MM.1S (cell line): ENCODE measurements at regions not wholly inside any gene's neighbourhood (a gene's known extent, or its start where the extent isn't known, plus 50 kb on each side); places are given as distances from the start of the nearest gene placed in this dataset.

Source experiments
- DNase-seq: peaks from one replicate; pipeline ENCODE4 v3.0.0-alpha.2; 2015
- H2AFZ ChIP-seq: fragments of 300-600 bp; sonication (generic); 2 replicates; pipeline ENCODE4 v1.6.0; 2016; ENCODE audit warnings: antibody characterized with exemption, low read length
- H3F3A ChIP-seq: fragments of 300-600 bp; sonication (generic); 2 replicates; pipeline ENCODE4 v1.6.1; 2016; ENCODE audit warnings: mild to moderate bottlenecking, antibody characterized with exemption, low read length, moderate library complexity, mixed read lengths; ENCODE audit not compliant: insufficient read depth
- H3K27ac ChIP-seq: fragments of 300-600 bp; sonication (generic); 2 replicates; pipeline ENCODE4 v1.5.1; 2016; ENCODE audit warnings: mild to moderate bottlenecking, low read length
- H3K27me3 ChIP-seq: fragments of 300-600 bp; sonication (generic); replicated peaks from 2 replicates; pipeline ENCODE4 v1.6.0; 2016; ENCODE audit warnings: low read length; ENCODE audit not compliant: insufficient read depth
- H3K36me3 ChIP-seq: fragments of 300-600 bp; sonication (generic); replicated peaks from 2 replicates; pipeline ENCODE4 v1.6.1; 2016; ENCODE audit warnings: mild to moderate bottlenecking, low read length, mixed read lengths; ENCODE audit not compliant: insufficient read depth
- H3K4me1 ChIP-seq: fragments of 300-600 bp; sonication (generic); 2 replicates; pipeline ENCODE4 v1.6.1; 2016; ENCODE audit warnings: low read length, mixed read lengths
- H3K4me2 ChIP-seq: fragments of 300-600 bp; sonication (generic); 2 replicates; pipeline ENCODE4 v1.6.0; 2016; ENCODE audit warnings: low read depth, low read length
- H3K4me3 ChIP-seq: fragments of 300-600 bp; sonication (generic); 2 replicates; pipeline ENCODE4 v1.5.1; 2016; ENCODE audit warnings: low read length, mixed read lengths
- H3K79me2 ChIP-seq: fragments of 300-600 bp; sonication (generic); 2 replicates; pipeline ENCODE4 v1.6.1; 2016; ENCODE audit warnings: mixed run types, low read length, mixed read lengths
- H3K9ac ChIP-seq: fragments of 300-600 bp; sonication (generic); 2 replicates; pipeline ENCODE4 v1.6.1; 2016; ENCODE audit warnings: low read length, mixed read lengths
- H3K9me2 ChIP-seq: fragments of 300-600 bp; sonication (generic); replicated peaks from 2 replicates; pipeline ENCODE4 v1.6.1; 2016; ENCODE audit warnings: mild to moderate bottlenecking, low read length, mixed read lengths; ENCODE audit not compliant: insufficient read depth
- H3K9me3 ChIP-seq: fragments of 300-600 bp; sonication (generic); replicated peaks from 2 replicates; pipeline ENCODE4 v1.6.1; 2016; ENCODE audit warnings: mild to moderate bottlenecking, low read length, mixed read lengths; ENCODE audit not compliant: insufficient read depth
- H4K20me1 ChIP-seq: fragments of 300-600 bp; sonication (generic); 2 replicates; pipeline ENCODE4 v1.6.1; 2016; ENCODE audit warnings: mild to moderate bottlenecking, low read length, moderate library complexity, mixed read lengths; ENCODE audit not compliant: insufficient read depth
- EZH2 ChIP-seq: fragments of 300-600 bp; sonication (generic); optimal IDR thresholded peaks from 2 replicates; pipeline ENCODE3; 2017; ENCODE audit warnings: low read depth, mild to moderate bottlenecking, antibody characterized with exemption, low read length, mixed read lengths
- EZH2phosphoT487 ChIP-seq: fragments of 300-600 bp; sonication (generic); IDR thresholded peaks from 2 replicates; pipeline ENCODE4 v1.6.1; 2018; ENCODE audit warnings: antibody characterized with exemption, low read length
- TF ChIP-seq, protein P1 (sequence below): fragments of 300-600 bp; sonication (generic); IDR thresholded peaks from 2 replicates; pipeline ENCODE4 v1.5.1; 2016; ENCODE audit warnings: antibody characterized with exemption, low read length, mixed read lengths

DNA sequence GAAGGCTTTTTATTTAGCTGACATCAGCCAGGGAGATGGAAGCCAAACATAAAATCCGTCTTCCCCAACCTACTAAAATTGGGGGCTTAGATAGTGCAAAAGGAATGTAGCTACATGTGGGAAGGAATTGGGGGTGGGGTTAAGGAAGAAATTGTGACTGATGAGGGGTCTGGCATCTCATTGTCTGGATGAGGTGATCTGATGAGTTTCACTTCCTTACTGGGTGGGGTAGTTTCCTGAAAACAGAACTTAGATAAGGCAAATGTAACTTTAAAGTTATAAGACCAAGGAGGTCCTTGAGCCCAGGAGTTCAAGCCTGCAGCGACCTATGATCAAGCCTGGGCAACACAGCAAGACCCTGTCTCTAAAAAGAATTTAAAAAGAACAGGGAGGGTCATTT is 105.5 kb upstream of the NEIL3 start:
- H3K9me3 ChIP-seq: no peaks in the 10 kb centered on the region

DNA sequence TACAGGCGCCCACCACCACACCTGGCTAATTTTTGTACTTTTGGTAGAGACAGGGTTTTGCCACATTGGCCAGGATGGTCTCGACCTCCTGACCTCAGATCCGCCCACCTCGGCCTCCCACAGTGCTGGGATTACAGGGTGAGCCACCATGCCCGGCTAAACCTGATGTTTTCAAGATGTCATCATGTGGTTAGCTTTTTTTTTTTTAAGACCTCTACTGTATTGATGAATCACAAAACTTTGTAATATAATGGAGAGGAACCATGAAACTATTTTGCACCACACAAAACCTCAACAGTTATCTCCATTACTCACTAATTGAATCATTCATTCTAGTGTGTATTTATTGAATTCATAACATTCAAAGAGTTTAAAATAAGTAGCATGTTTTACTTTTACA is 94.7 kb upstream of the NEIL3 start:
- H3F3A ChIP-seq: no peaks in the 10 kb centered on the region
- no peak overlapping the region for H3K4me3 ChIP-seq
- no peaks in the 10 kb centered on the region for H3K36me3 ChIP-seq
- H3K79me2 ChIP-seq: no peaks in the 10 kb centered on the region
- no peaks in the 10 kb centered on the region for H3K27me3 ChIP-seq
- H3K9ac ChIP-seq: no peak overlapping the region
- no peak overlapping the region for H3K27ac ChIP-seq
- no peaks in the 10 kb centered on the region for H3K4me1 ChIP-seq
- H4K20me1 ChIP-seq: no peaks in the 10 kb centered on the region
- no peaks in the 10 kb centered on the region for H3K9me3 ChIP-seq
- DNase-seq: no peak
- H2AFZ ChIP-seq: no peak overlapping the region
- H3K4me2 ChIP-seq: no peak overlapping the region
- no peaks in the 10 kb centered on the region for H3K9me2 ChIP-seq
- TF ChIP-seq EZH2 (no peak), EZH2phosphoT487 (no peak)
- TF ChIP-seq, protein P1, sequence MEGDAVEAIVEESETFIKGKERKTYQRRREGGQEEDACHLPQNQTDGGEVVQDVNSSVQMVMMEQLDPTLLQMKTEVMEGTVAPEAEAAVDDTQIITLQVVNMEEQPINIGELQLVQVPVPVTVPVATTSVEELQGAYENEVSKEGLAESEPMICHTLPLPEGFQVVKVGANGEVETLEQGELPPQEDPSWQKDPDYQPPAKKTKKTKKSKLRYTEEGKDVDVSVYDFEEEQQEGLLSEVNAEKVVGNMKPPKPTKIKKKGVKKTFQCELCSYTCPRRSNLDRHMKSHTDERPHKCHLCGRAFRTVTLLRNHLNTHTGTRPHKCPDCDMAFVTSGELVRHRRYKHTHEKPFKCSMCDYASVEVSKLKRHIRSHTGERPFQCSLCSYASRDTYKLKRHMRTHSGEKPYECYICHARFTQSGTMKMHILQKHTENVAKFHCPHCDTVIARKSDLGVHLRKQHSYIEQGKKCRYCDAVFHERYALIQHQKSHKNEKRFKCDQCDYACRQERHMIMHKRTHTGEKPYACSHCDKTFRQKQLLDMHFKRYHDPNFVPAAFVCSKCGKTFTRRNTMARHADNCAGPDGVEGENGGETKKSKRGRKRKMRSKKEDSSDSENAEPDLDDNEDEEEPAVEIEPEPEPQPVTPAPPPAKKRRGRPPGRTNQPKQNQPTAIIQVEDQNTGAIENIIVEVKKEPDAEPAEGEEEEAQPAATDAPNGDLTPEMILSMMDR: no peak

More for the DNA sequence above, 105.5 kb upstream of the NEIL3 start:
- TF ChIP-seq, protein P1: no peak
- TF ChIP-seq EZH2phosphoT487 (no peak), EZH2 (no peak)
- Histone ChIP-seq H3K27ac (no peak overlapping the region), H3F3A (no peaks in the 10 kb centered on the region), H3K27me3 (no peaks in the 10 kb centered on the region), H3K4me3 (no peak overlapping the region), H3K9ac (no peak overlapping the region), H3K4me2 (no peak overlapping the region), H3K4me1 (no peaks in the 10 kb centered on the region), H2AFZ (no peak overlapping the region), H3K79me2 (no peaks in the 10 kb centered on the region), H3K36me3 (no peaks in the 10 kb centered on the region), H4K20me1 (no peaks in the 10 kb centered on the region), H3K9me2 (no peaks in the 10 kb centered on the region)
- DNase-seq: no peak

DNA sequence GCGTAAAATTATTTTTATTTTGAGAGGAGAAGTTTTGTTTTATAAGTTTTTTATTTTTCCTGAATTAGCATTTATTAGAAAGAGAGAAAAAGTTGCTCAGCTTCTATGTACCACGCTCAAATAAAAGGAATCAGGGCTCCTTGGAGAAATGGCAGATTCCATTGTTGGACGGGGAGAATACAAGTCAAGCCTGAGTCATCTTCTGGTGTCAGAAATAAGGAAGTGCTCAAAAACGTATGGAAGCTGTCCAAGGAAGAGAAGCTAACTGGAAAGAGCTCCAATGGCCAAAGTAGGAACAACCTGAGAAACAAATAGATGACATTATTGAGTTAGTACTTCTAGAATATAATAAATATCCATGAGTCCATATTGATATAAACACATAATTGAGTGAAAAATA is 89.3 kb upstream of the NEIL3 start:
- no peaks in the 10 kb centered on the region for H3K9me2 ChIP-seq
- H4K20me1 ChIP-seq: no peaks in the 10 kb centered on the region
- no peak overlapping the region for H3K27ac ChIP-seq
- no peak for TF ChIP-seq EZH2
- TF ChIP-seq, protein P1: no peak
- no peak for TF ChIP-seq EZH2phosphoT487
- H3K27me3 ChIP-seq: no peaks in the 10 kb centered on the region
- H3F3A ChIP-seq: no peaks in the 10 kb centered on the region
- no peaks in the 10 kb centered on the region for H3K79me2 ChIP-seq
- H3K36me3 ChIP-seq: no peaks in the 10 kb centered on the region
- no peak overlapping the region for H3K4me2 ChIP-seq
- no peak overlapping the region for H3K4me3 ChIP-seq
- no peak overlapping the region for H3K9ac ChIP-seq
- no peaks in the 10 kb centered on the region for H3K9me3 ChIP-seq
- 0 out of 2 replicates have a peak, but pooled peaks cover 3% of the 10 kb centered on the region for H3K4me1 ChIP-seq
- DNase-seq: no peak
- no peak overlapping the region for H2AFZ ChIP-seq

DNA sequence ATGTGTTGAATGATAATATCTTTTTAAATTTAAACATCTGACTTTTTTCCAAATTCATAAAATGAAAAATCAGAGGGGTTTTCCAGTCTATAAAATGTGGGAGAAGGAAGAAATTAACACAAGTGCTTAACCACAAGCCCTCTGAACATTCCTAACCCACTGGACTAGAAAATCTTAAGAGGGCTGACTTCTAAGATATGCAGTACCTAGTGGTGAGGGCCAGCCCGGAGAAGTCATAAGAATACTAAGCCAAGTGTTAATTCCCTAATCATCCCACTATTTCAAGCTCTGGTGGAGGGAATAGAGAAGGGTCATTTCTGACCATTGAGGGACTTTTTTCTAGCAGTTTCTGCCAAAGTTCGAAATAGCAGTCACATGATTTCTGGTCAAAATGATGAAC is 86.9 kb upstream of the NEIL3 start:
- DNase-seq: no peak
- Histone ChIP-seq H3K27ac (no peak overlapping the region), H4K20me1 (no peaks in the 10 kb centered on the region), H3K4me1 (0 out of 2 replicates have a peak, but pooled peaks cover 7% of the 10 kb centered on the region), H3K79me2 (no peaks in the 10 kb centered on the region), H3F3A (peaks cover 5% of the 10 kb centered on the region), H3K9me3 (no peaks in the 10 kb centered on the region), H3K4me2 (no peak overlapping the region), H3K36me3 (no peaks in the 10 kb centered on the region), H3K9me2 (no peaks in the 10 kb centered on the region), H3K9ac (no peak overlapping the region), H3K27me3 (no peaks in the 10 kb centered on the region), H2AFZ (no peak overlapping the region), H3K4me3 (no peak overlapping the region)
- TF ChIP-seq, protein P1: no peak
- no peak for TF ChIP-seq EZH2phosphoT487
- no peak for TF ChIP-seq EZH2
